Sigmoid colon (tissue), 4 donors: ENCODE measurements at regions not wholly inside any gene's neighbourhood (a gene's known extent, or its start where the extent isn't known, plus 50 kb on each side); places are given as distances from the start of the nearest gene placed in this dataset.

Source experiments
- EP300 ChIP-seq, 4 donors: sonication (generic); formaldehyde crosslinking; IDR thresholded peaks; one replicate each; pipeline ENCODE4 v1.6.1; 2017; ENCODE audit warnings: antibody characterized with exemption in 4 of 4
- TF ChIP-seq, protein P1 (sequence below), 4 experiments: fragments of 450-650 bp in 3 of 4; fragments of 200-600 bp in 1 of 4; IDR thresholded peaks; one replicate each; pipeline ENCODE4 v1.5.1; 2016 to 2019; ENCODE audit warnings: antibody characterized with exemption in 4 of 4, mild to moderate bottlenecking in 3 of 4, moderate library complexity in 2 of 4

DNA sequence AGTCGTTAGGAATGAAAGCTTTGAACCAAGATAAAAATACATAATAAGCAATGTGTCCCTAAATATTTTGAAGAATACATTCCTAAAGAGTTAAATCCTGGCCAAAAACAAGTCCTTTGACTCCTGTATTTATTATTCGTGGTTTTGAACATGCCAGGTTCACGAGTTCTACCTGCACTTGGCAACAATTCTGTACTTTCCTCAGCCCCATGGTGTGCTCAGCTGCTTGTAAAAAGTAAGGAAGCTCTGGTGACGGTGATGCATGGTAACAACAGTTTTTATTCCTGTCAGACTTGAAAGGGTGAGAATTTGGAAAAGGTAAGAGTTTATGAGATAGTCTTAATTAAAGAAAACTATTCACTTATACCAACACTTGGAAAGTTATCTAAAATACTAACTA is 95.0 kb upstream of the KLF12 start:
- TF ChIP-seq, protein P1, sequence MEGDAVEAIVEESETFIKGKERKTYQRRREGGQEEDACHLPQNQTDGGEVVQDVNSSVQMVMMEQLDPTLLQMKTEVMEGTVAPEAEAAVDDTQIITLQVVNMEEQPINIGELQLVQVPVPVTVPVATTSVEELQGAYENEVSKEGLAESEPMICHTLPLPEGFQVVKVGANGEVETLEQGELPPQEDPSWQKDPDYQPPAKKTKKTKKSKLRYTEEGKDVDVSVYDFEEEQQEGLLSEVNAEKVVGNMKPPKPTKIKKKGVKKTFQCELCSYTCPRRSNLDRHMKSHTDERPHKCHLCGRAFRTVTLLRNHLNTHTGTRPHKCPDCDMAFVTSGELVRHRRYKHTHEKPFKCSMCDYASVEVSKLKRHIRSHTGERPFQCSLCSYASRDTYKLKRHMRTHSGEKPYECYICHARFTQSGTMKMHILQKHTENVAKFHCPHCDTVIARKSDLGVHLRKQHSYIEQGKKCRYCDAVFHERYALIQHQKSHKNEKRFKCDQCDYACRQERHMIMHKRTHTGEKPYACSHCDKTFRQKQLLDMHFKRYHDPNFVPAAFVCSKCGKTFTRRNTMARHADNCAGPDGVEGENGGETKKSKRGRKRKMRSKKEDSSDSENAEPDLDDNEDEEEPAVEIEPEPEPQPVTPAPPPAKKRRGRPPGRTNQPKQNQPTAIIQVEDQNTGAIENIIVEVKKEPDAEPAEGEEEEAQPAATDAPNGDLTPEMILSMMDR (IDR thresholded peaks at IDR 0.05) = no peak
- no peak for TF ChIP-seq EP300 (IDR thresholded peaks at IDR 0.05)
